Liver (tissue), 8 donors: ENCODE measurements at regions not wholly inside any gene's neighbourhood (a gene's known extent, or its start where the extent isn't known, plus 50 kb on each side); places are given as distances from the start of the nearest gene placed in this dataset.

Source experiments
- DNase-seq: peaks from one replicate; pipeline ENCODE4 v3.0.0-alpha.2; 2017; ENCODE audit warnings: low spot score
- H3K27ac ChIP-seq, 2 donors: one replicate each; pipeline ENCODE4 v1.7.0; 2013; ENCODE audit warnings: inconsistent platforms in 2 of 2, low read length in 2 of 2, control low read depth in 1 of 2, low read depth in 1 of 2, mild to moderate bottlenecking in 1 of 2
- H3K27me3 ChIP-seq, 4 donors: one replicate each; pipeline versions ENCODE4 v1.6.1 to v1.7.0; 2013; ENCODE audit warnings: low read length in 3 of 4, inconsistent platforms in 1 of 4, mild to moderate bottlenecking in 1 of 4, moderate library complexity in 1 of 4; ENCODE audit not compliant: control insufficient read depth in 4 of 4, insufficient read depth in 4 of 4
- H3K36me3 ChIP-seq, 4 donors: one replicate each; pipeline versions ENCODE4 v1.6.1 to v1.7.0; 2013; ENCODE audit warnings: low read length in 3 of 4, mild to moderate bottlenecking in 3 of 4, low read depth in 1 of 4, moderate library complexity in 1 of 4; ENCODE audit not compliant: control insufficient read depth in 4 of 4, insufficient read depth in 3 of 4
- H3K4me1 ChIP-seq, 4 donors: one replicate each; pipeline versions ENCODE4 v1.6.1 to v1.7.0; 2013; ENCODE audit warnings: low read length in 3 of 4, mild to moderate bottlenecking in 3 of 4, moderate library complexity in 1 of 4; ENCODE audit not compliant: control insufficient read depth in 4 of 4, insufficient read depth in 4 of 4
- H3K4me3 ChIP-seq, 3 donors: one replicate each; pipeline versions ENCODE4 v1.6.1 to v1.7.0; 2013; ENCODE audit warnings: low read length in 3 of 3, control low read depth in 1 of 3, low read depth in 1 of 3, mild to moderate bottlenecking in 1 of 3
- H3K9ac ChIP-seq, 2 donors: one replicate each; pipeline ENCODE4 v1.7.0; 2013; ENCODE audit warnings: low read length in 2 of 2, mild to moderate bottlenecking in 2 of 2, moderate library complexity in 2 of 2, control low read depth in 1 of 2, low read depth in 1 of 2
- H3K9me3 ChIP-seq, 4 donors: one replicate each; pipeline versions ENCODE4 v1.6.1 to v1.7.0; 2013; ENCODE audit warnings: low read length in 3 of 4; ENCODE audit not compliant: control insufficient read depth in 4 of 4
- ATF3 ChIP-seq: IDR thresholded peaks from 2 replicates; pipeline ENCODE4 v1.6.1; 2016; ENCODE audit warnings: antibody characterized with exemption
- EGR1 ChIP-seq, 2 donors: IDR thresholded peaks; 2 replicates each; pipeline ENCODE4 v1.6.1; 2016 to 2018; ENCODE audit warnings: antibody characterized with exemption in 2 of 2, low read depth in 2 of 2
- FOXA1 ChIP-seq: IDR thresholded peaks from 2 replicates; pipeline ENCODE4 v1.6.1; 2016; ENCODE audit warnings: antibody characterized with exemption
- FOXA2 ChIP-seq: IDR thresholded peaks from 2 replicates; pipeline ENCODE4 v1.6.1; 2016; ENCODE audit warnings: antibody characterized with exemption
- HNF4A ChIP-seq, 2 donors: conservative IDR thresholded peaks; 2 replicates each; pipeline ENCODE4 v1.6.1; 2016; ENCODE audit warnings: antibody characterized with exemption in 2 of 2, mild to moderate bottlenecking in 2 of 2
- HNF4G ChIP-seq: IDR thresholded peaks from 2 replicates; pipeline ENCODE4 v1.6.1; 2016; ENCODE audit warnings: antibody characterized with exemption
- JUND ChIP-seq, 2 donors: IDR thresholded peaks; 2 replicates each; pipeline ENCODE4 v1.6.1; 2016; ENCODE audit warnings: antibody characterized with exemption in 2 of 2
- NR2F2 ChIP-seq: IDR thresholded peaks from 2 replicates; pipeline ENCODE4 v1.6.1; 2016; ENCODE audit warnings: antibody characterized with exemption
- RAD21 ChIP-seq, 2 donors: IDR thresholded peaks; 2 replicates each; pipeline ENCODE4 v1.6.1; 2016; ENCODE audit warnings: antibody characterized with exemption in 2 of 2, mild to moderate bottlenecking in 2 of 2
- RXRA ChIP-seq, 2 donors: IDR thresholded peaks; 2 replicates each; pipeline ENCODE4 v1.6.1; 2017 to 2018; ENCODE audit warnings: antibody characterized with exemption in 2 of 2, mild to moderate bottlenecking in 1 of 2
- SP1 ChIP-seq: IDR thresholded peaks from 2 replicates; pipeline ENCODE4 v1.6.1; 2018; ENCODE audit warnings: antibody characterized with exemption, mild to moderate bottlenecking
- YY1 ChIP-seq: IDR thresholded peaks from 2 replicates; pipeline ENCODE4 v1.6.1; 2016; ENCODE audit warnings: antibody characterized with exemption, mild to moderate bottlenecking
- WGBS: extraction: QIAGEN DNeasy Blood & Tissue Kit; methylation state at CpG from one replicate; pipeline ENCODE4 v1.1.7; 2013; 5-methylcytosine and 5-hydroxymethylcytosine counted together
- TF ChIP-seq, protein P1 (sequence below): IDR thresholded peaks from 2 replicates; pipeline ENCODE4 v1.6.1; 2016; ENCODE audit warnings: antibody characterized with exemption
- TF ChIP-seq, protein P2 (sequence below): fragments of 150-350 bp; IDR thresholded peaks from 2 replicates; pipeline ENCODE4 v1.5.1; 2017; ENCODE audit warnings: improper control_type of control experiment, low read depth, low read length; ENCODE audit not compliant: missing input control
- TF ChIP-seq, protein P3 (sequence below): IDR thresholded peaks from 2 replicates; pipeline ENCODE4 v1.6.1; 2016; ENCODE audit warnings: antibody characterized with exemption, mild to moderate bottlenecking
- donor health status: healthy.
- donor health status: healthy.
- donor health status: healthy.
- donor health status: healthy.
- donor health status: healthy.

GRCh38 chr13:105219651-105220050, 1315.8 kb downstream of the EFNB2 start:
- Histone ChIP-seq H3K36me3 (no peaks in the 10 kb centered on the region), H3K9ac (no peak overlapping the region), H3K27me3 (peaks cover 0 to 7% (median under 1%) of the 10 kb centered on the region in 4 donors), H3K27ac (no peak overlapping the region), H3K4me3 (no peak overlapping the region), H3K9me3 (no peaks in the 10 kb centered on the region), H3K4me1 (no peaks in the 10 kb centered on the region)
- no peak for DNase-seq
- WGBS, result 90% methylated on average over 1 of the region's 1 CpG
- TF ChIP-seq, protein P1, sequence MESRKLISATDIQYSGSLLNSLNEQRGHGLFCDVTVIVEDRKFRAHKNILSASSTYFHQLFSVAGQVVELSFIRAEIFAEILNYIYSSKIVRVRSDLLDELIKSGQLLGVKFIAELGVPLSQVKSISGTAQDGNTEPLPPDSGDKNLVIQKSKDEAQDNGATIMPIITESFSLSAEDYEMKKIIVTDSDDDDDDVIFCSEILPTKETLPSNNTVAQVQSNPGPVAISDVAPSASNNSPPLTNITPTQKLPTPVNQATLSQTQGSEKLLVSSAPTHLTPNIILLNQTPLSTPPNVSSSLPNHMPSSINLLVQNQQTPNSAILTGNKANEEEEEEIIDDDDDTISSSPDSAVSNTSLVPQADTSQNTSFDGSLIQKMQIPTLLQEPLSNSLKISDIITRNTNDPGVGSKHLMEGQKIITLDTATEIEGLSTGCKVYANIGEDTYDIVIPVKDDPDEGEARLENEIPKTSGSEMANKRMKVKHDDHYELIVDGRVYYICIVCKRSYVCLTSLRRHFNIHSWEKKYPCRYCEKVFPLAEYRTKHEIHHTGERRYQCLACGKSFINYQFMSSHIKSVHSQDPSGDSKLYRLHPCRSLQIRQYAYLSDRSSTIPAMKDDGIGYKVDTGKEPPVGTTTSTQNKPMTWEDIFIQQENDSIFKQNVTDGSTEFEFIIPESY, result no peak

DNA sequence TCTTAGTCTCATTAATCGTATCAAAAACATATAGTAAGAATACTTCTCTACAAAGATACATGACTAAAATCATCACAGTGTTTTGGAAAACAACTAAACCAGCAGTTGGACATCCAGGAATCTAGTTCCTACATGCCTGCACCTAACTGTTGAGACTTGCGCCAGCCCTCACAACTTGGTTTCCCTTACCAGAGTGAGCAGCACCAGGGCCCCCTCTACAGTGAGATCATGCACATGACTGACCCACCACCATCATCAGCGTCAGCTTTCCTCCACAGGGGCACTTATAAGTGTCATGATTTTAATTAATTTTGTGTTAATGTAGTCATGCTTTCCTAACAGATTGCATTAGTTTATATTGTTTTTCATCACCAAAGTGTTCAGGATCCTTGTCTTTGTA, 1322.0 kb downstream of the EFNB2 start:
- peaks cover 0 to 4% (median 0%) of the 10 kb centered on the region in 4 donors for H3K9me3 ChIP-seq
- WGBS, result 75% methylated on average over 3 of the region's 3 CpGs
- peaks cover 0 to 10% (median under 1%) of the 10 kb centered on the region in 4 donors for H3K27me3 ChIP-seq
- no peaks in the 10 kb centered on the region for H3K36me3 ChIP-seq
- DNase-seq, result no peak
- H3K9ac ChIP-seq, result no peak overlapping the region
- TF ChIP-seq RXRA (IDR thresholded peaks at IDR 0.05) (no peak), FOXA2 (no peak), HNF4A (conservative IDR thresholded peaks at IDR 0.05) (no peak), SP1 (no peak), ATF3 (no peak), RAD21 (IDR thresholded peaks at IDR 0.05) (no peak), JUND (IDR thresholded peaks at IDR 0.05) (no peak), FOXA1 (no peak), HNF4G (no peak), NR2F2 (no peak), EGR1 (IDR thresholded peaks at IDR 0.05; ENCODE audit: low read depth in 2 of 2) (no peak), YY1 (no peak)
- TF ChIP-seq, protein P1, result no peak
- TF ChIP-seq, protein P2, sequence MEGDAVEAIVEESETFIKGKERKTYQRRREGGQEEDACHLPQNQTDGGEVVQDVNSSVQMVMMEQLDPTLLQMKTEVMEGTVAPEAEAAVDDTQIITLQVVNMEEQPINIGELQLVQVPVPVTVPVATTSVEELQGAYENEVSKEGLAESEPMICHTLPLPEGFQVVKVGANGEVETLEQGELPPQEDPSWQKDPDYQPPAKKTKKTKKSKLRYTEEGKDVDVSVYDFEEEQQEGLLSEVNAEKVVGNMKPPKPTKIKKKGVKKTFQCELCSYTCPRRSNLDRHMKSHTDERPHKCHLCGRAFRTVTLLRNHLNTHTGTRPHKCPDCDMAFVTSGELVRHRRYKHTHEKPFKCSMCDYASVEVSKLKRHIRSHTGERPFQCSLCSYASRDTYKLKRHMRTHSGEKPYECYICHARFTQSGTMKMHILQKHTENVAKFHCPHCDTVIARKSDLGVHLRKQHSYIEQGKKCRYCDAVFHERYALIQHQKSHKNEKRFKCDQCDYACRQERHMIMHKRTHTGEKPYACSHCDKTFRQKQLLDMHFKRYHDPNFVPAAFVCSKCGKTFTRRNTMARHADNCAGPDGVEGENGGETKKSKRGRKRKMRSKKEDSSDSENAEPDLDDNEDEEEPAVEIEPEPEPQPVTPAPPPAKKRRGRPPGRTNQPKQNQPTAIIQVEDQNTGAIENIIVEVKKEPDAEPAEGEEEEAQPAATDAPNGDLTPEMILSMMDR, result no peak
- TF ChIP-seq, protein P3, sequence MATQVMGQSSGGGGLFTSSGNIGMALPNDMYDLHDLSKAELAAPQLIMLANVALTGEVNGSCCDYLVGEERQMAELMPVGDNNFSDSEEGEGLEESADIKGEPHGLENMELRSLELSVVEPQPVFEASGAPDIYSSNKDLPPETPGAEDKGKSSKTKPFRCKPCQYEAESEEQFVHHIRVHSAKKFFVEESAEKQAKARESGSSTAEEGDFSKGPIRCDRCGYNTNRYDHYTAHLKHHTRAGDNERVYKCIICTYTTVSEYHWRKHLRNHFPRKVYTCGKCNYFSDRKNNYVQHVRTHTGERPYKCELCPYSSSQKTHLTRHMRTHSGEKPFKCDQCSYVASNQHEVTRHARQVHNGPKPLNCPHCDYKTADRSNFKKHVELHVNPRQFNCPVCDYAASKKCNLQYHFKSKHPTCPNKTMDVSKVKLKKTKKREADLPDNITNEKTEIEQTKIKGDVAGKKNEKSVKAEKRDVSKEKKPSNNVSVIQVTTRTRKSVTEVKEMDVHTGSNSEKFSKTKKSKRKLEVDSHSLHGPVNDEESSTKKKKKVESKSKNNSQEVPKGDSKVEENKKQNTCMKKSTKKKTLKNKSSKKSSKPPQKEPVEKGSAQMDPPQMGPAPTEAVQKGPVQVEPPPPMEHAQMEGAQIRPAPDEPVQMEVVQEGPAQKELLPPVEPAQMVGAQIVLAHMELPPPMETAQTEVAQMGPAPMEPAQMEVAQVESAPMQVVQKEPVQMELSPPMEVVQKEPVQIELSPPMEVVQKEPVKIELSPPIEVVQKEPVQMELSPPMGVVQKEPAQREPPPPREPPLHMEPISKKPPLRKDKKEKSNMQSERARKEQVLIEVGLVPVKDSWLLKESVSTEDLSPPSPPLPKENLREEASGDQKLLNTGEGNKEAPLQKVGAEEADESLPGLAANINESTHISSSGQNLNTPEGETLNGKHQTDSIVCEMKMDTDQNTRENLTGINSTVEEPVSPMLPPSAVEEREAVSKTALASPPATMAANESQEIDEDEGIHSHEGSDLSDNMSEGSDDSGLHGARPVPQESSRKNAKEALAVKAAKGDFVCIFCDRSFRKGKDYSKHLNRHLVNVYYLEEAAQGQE, result no peak
- H3K4me1 ChIP-seq, result no peaks in the 10 kb centered on the region
- H3K4me3 ChIP-seq, result no peak overlapping the region
- H3K27ac ChIP-seq, result no peak overlapping the region
